Sciatic nerve (tissue), 2 donors: ENCODE measurements at regions not wholly inside any gene's neighbourhood (a gene's known extent, or its start where the extent isn't known, plus 50 kb on each side); places are given as distances from the start of the nearest gene placed in this dataset.
"Not testable (repeated sequence)": the region's sequence is repeated elsewhere in the genome, so short reads cannot be mapped to it uniquely, and the experiment has no call there.

Experiments used
- ATAC-seq: fragments of 200-7000 bp; cut with Tn5 transposase; one replicate; pipeline ENCODE4 v1.9.1; 2020; ENCODE audit warnings: mild to moderate bottlenecking, moderate library complexity
- DNase-seq: peaks from one replicate; pipeline ENCODE4 v3.0.0-alpha.2; 2020; ENCODE audit warnings: low spot score
- intact Hi-C: fragments of 100-400 bp; cut with DNase I; formaldehyde crosslinking; loops from one replicate; pipeline ENCODE4 v1.14.2; 2022
- donor health status: DM: no; HTN: no; CAD: no.
- donor health status: DM: no; HTN: no; CAD: no.

DNA sequence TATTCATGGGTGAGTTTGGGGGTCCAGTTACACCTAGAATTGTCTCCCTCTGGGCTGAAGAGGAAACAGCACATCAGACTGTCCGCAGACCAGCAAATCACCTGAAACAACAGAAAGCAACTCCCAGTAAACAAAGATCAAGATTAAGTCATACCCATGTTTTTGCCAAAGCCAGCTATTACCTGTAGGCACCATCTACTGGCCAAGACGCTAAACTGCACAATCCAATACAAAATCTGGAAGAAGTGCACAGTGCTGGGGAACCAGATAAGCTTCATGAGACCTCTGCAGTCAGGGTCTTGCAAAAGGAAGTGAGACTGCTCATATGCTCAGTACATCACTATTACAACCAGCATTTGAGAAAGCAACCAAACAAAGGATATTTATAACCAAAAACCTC, 157.5 kb upstream of the ITM2A start:
- no peak for ATAC-seq
- intact Hi-C loops, result no loop called here
- no peak for DNase-seq

DNA sequence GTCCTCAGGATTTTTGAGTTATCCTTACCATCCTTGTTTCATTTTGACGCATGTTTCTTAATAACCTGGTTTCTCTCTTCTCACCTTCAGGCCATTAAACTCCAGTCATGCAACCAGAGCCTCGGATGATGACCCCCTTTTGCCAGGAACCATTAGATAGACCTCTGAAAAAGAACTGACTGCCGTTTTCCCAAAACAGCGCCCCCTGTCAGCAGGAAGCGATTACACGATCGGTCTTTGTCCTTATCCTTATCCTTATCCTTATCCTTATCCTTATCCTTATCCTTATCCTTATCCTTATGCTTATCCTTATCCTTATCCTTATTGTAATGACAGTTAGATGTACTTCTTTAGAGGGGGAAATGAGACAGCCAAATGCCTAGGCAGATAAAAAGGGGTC, 148.4 kb upstream of the ITM2A start:
- ATAC-seq (no peak), DNase-seq (no peak)
- intact Hi-C loops, result no loop called here

DNA sequence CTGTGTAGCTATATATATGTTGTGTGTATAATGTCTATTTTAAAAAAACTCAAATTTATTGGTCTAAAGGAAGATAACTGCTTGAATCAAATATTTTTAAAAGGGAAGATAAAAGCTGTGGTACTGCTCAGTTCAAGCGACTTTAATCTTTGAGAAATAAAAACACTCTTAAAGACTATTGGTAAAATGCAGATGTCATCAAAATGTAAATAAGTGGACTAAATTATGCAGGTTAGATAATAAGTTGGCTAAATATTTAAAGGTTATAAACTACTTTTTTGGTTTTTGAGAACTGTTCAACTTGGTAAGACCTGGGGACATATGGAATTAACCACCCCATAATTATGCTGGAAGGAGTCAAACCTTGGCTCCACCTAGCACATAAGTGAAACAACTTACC, 144.7 kb upstream of the ITM2A start:
- no peak for ATAC-seq
- DNase-seq, result no peak
- intact Hi-C loops, result no loop called here

DNA sequence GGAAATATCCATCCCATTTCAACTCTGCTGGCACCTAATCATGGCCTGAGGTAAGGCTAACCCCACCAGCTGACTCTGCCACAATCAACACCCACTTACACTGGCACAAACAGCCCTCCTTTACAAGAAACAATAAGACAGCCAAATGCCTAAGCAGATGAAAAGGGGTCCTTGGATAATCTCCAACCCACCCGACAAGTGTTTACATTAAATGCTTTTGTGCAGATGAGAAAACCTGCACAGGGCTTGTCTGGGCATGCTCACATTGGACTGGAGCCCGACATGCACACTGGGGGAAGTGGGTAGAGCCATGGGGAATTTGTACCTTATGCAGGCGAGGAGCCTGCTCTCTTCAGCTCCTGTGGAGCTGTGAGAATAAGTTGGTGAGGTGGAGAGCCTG, 138.9 kb upstream of the ITM2A start:
- intact Hi-C loops, result no loop called here
- no peak for DNase-seq
- no peak for ATAC-seq

DNA sequence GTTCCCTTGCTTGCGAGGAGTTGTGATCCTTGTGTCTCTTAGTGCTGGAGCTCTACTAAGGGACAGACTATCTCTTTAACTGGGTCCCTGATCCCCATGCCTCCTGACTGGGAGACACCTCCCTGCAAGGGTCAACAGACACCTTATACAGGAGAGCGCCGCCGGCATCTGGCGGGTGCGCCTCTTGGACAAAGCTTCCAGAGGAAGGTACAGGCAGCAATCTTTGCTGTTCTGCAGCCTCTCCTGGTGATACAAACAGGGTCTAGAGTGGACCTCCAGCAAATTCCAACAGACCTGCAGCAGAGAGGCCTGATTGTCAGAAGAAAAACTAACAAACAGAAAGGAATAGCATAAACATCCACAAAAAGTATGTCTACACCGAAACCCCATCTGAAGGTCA, 115.6 kb upstream of the ITM2A start:
- ATAC-seq, result no peak
- intact Hi-C loops, result no loop called here
- no peak for DNase-seq

DNA sequence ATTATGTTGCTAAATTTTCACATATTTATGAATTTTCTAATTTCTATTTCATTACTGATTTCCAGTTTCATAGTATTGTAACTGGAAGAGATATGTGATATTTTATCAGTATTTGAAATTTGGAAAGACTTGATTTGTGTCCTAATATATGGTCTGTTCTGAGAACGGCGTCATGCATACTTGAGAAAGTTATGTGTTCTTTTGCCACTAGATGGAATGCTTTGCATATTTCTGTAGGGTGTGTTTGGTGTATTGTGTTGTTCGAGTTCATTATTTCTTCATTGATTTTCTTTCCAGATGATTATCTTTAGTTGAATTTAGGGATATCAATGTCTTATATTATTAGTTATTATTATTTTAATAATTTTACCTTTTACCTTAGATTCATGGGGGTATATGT, 110.6 kb upstream of the ITM2A start:
- intact Hi-C loops, result no loop called here
- ATAC-seq, result no peak
- no peak for DNase-seq

DNA sequence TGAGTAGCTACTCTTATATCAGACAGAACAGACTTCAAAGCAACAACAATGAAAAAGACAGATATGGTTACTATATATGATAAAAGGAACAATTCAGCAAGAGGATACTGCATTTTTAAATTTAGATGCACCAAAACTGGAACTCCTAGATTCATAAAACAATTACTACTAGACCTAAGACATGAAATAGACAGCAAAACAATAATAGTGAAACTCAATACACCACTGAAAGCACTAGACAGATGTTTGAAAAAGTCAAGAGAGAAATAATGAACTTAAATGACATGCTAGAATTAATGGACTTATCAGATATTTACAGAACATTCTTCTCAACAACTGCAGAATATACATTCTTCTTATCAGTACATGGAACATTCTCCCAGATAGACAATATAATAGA, 99.5 kb upstream of the ITM2A start:
- no peak for ATAC-seq
- no peak for DNase-seq
- intact Hi-C loops, result no loop called here

DNA sequence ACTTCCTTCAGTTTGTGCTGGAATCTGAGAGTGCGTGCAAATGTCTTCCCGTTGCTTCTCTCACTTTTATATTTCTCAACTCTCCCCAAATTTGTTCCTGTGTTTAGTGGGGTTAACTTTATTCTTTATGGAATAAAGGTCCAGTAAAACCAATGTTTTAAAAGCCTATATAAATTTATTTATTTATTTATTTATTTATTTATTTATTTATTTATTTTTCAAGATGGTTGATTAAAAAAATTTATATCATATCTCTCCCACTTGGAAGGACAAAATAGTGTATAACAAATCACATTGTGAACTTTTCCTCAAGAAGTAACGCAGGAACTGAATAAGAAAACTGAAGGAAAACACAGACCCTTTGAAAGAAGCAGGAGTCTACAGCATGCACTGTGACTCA, 95.3 kb upstream of the ITM2A start:
- no peak for DNase-seq
- no peak for ATAC-seq
- intact Hi-C loops, result no loop called here

DNA sequence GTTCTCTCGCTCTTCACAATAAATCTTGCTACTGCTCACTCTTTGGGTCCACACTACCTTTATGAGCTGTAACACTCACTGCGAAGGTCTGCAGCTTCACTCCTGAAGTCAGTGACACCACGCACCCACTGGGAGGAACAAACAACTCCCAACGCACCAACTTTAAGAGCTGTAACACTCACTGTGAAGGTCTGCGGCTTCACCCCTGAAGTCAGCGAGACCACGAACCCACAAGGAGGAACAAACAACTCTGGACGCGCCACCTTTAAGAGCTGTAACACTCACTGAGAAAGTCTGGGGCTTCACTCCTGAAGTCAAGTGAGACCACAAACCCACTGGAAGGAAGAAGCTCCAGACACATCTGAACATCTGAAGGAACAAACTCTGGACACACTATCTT, 89.5 kb upstream of the ITM2A start:
- DNase-seq, ATAC-seq, intact Hi-C loops: not testable (repeated sequence)

DNA sequence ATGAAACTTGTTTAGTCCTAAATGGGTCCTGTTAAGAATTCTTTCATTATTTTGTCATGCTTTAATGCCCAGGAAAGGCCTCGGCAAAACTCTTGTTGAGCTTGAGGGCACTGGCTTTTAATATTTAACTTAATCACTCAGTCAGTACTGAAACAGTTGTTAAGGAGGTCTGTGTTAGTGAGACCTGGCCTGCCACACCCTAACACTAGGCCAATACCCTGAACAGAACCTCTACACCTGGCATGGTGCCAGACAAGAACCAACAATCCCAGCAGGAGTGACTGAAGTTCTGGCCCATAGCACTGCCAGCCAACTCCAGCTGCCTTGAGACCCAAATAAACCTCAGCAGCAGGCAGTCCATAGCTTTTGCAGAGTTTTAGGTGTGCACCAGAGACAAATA, 85.7 kb upstream of the ITM2A start:
- intact Hi-C loops, result no loop called here
- DNase-seq, result no peak
- no peak for ATAC-seq

DNA sequence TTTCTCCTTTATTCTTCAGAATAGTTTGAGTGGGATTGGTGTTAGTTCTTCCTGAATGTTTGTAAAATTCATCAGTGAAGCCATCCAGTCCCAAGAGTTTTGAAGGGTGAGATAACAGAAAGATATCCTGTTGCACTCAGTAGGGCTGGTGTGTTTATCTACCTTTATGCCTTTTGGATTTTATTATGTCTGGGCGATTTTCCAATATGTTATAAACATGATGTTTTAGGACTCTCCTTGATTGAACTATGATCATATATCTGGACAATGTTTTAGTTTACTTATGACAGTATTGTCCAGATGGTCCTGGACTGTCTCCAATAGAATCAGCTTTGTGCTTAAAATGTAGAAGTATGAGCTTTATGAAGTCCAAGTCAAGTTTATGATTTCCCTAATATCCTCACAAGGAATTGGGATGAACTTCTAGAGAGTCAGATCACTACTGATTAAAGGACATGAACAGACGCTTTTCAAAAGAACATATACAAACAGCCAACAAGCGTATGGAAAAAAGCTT, 77.6 kb upstream of the ITM2A start:
- ATAC-seq, result no peak
- no peak for DNase-seq
- intact Hi-C loops, result no loop called here

DNA sequence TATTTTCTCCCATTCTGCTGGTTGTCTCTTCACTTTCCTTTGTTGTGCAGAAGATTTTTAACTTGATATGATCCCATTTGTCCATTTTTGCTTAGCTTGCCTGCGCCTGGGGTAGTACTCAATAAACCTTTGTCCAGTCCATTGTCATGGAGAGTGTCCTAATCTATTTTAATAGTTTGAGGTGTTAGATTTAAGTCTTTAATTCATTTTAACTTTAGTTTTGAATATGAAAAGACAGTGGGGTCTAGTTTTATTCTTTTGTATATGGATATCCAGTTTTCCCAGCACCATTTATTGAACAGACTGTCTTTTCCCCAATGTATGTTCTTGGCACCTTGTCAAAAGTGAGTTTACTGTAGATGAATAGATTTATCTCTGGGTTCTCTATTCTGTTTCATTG, 76.0 kb upstream of the ITM2A start:
- intact Hi-C loops, result no loop called here
- no peak for DNase-seq
- no peak for ATAC-seq

DNA sequence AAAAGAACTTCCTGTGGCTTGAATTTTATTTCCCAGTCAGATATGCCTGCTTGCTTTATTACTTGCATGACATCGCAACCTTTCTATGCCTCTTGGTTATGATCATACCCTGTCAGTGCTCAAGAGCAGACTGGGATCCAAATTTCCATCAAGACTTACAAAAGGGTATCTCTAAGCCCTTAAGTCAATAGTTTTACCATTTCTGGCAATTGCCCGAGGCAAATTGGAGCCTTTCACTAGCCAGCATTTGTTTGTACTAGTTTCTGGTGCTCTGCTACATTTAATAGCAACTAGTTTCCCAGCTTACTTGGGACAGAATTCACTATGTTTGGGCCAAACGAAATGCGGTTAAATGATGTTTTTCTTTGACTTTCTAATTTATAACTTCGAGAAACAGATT, 73.2 kb upstream of the ITM2A start:
- DNase-seq (no peak), ATAC-seq (no peak)
- intact Hi-C loops, result no loop called here
